ENCODE measurements at regions not wholly inside any gene's neighbourhood (a gene's known extent, or its start where the extent isn't known, plus 50 kb on each side); places are given as distances from the start of the nearest gene placed in this dataset.
A peak's percentile ranks its signal among the peaks of the same experiment; 100 is the strongest.

DNA sequence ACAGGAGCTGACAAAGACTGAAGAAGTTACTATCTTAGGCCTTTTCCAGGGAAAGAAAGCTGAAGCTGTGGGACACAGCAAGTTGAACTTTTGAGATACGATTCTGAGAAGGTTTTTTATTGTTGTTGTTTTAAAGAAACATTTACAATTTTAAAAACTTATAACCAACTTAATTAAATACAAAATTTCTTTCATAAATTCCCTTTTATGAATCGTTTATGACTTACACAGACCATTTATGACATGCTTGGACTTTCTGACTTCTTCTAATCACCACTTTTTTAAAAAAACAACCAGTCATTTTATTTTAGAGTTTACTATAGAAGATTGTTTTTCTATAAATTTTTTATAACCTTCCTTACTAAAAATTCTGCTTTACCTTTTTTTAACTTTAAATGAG lies 68.7 kb downstream of the DHRS2 start:
- DNase-seq (ENCODE audit: low read depth), result peak; percentile 21
- H3K4me3 ChIP-seq (ENCODE audit: low read depth, low read length), result no peak overlapping the region
- TF ChIP-seq, protein P1, sequence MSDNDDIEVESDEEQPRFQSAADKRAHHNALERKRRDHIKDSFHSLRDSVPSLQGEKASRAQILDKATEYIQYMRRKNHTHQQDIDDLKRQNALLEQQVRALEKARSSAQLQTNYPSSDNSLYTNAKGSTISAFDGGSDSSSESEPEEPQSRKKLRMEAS (IDR thresholded peaks at IDR 0.05; ENCODE audit: low read depth, low read length), result no peak
- TF ChIP-seq MYC (IDR thresholded peaks at IDR 0.05; ENCODE audit: low read depth, low read length) (no peak), POLR2A (IDR thresholded peaks at IDR 0.05; ENCODE audit: extremely low read depth, insufficient read length) (no peak)
- TF ChIP-seq, protein P2, sequence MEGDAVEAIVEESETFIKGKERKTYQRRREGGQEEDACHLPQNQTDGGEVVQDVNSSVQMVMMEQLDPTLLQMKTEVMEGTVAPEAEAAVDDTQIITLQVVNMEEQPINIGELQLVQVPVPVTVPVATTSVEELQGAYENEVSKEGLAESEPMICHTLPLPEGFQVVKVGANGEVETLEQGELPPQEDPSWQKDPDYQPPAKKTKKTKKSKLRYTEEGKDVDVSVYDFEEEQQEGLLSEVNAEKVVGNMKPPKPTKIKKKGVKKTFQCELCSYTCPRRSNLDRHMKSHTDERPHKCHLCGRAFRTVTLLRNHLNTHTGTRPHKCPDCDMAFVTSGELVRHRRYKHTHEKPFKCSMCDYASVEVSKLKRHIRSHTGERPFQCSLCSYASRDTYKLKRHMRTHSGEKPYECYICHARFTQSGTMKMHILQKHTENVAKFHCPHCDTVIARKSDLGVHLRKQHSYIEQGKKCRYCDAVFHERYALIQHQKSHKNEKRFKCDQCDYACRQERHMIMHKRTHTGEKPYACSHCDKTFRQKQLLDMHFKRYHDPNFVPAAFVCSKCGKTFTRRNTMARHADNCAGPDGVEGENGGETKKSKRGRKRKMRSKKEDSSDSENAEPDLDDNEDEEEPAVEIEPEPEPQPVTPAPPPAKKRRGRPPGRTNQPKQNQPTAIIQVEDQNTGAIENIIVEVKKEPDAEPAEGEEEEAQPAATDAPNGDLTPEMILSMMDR (IDR thresholded peaks at IDR 0.05; ENCODE audit: low read depth, low read length), result no peak

DNA sequence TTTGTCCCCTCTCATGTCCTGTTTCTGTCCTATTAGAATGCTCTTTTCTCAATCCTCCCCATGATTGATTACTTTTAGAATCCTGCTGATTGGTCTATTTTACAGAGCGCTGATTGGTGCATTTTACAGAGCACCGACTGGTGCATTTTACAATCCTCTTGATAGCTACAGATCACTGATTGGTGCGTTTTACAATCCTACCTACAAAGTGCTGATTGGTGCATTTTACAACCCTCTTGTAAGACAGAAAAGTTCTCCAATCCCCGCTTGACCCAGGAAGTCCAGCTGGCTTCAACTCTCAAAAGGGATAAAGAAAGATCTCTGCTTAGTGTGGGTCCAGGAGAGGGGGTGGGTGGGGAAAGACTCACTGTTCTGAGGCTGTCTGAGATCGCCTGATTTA lies 71.3 kb downstream of the DHRS2 start:
- H3K4me3 ChIP-seq (ENCODE audit: low read depth, low read length), result no peak overlapping the region
- TF ChIP-seq MYC (IDR thresholded peaks at IDR 0.05; ENCODE audit: low read depth, low read length) (no peak), POLR2A (IDR thresholded peaks at IDR 0.05; ENCODE audit: extremely low read depth, insufficient read length) (no peak)
- TF ChIP-seq, protein P1 (IDR thresholded peaks at IDR 0.05; ENCODE audit: low read depth, low read length), result no peak
- TF ChIP-seq, protein P2 (IDR thresholded peaks at IDR 0.05; ENCODE audit: low read depth, low read length), result no peak
- no peak for DNase-seq (ENCODE audit: low read depth)

DNA sequence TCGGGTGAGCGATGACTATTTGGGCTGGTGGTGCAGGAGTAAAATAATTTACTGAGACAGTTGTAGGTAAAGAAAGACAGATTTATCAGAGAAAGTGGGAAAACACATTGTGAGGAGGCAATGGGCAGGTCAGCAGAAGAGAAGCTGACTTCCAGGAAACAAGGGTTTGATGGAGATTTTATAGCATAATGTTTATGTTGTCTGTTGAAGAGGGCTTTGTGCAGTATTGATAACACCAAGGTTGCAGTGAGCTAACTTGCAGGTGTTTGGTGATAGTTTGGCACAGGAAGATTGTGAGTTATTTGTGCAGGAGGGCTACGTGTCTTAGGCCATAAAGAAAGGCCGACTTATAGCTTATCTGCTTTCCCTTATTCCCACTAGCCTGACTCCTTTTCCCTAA lies 72.2 kb downstream of the DHRS2 start:
- TF ChIP-seq, protein P2 (IDR thresholded peaks at IDR 0.05; ENCODE audit: low read depth, low read length), result no peak
- TF ChIP-seq POLR2A (IDR thresholded peaks at IDR 0.05; ENCODE audit: extremely low read depth, insufficient read length), result no peak
- TF ChIP-seq, protein P1 (IDR thresholded peaks at IDR 0.05; ENCODE audit: low read depth, low read length), result no peak
- TF ChIP-seq MYC (IDR thresholded peaks at IDR 0.05; ENCODE audit: low read depth, low read length), result no peak

DNA sequence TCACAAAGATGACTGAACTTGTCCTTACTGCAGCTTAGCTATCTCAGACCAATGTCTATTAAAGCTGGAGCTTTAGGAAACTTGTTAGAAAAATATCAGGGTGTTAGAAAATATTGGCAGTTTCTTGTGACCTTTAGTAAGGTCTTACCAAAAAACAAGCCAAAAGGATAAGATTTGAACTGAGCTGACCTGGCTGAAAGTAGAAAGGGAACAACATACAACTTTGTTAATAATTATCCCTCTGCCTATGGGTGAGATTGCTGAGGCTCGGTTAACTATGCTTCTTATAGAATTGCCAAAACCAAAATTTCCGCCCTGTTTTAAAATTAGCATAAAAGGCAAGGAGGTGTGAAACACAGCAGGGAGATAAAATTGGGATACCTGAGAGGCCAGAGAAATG lies 73.8 kb downstream of the DHRS2 start:
- TF ChIP-seq POLR2A (IDR thresholded peaks at IDR 0.05; ENCODE audit: extremely low read depth, insufficient read length) (no peak), MYC (IDR thresholded peaks at IDR 0.05; ENCODE audit: low read depth, low read length) (no peak)
- TF ChIP-seq, protein P2 (IDR thresholded peaks at IDR 0.05; ENCODE audit: low read depth, low read length), result no peak
- TF ChIP-seq, protein P1 (IDR thresholded peaks at IDR 0.05; ENCODE audit: low read depth, low read length), result no peak
- no peak overlapping the region for H3K4me3 ChIP-seq (ENCODE audit: low read depth, low read length)
- no peak for DNase-seq (ENCODE audit: low read depth)

More for the DNA sequence above, 72.2 kb downstream of the DHRS2 start:
- no peak overlapping the region for H3K4me3 ChIP-seq (ENCODE audit: low read depth, low read length)
- DNase-seq (ENCODE audit: low read depth), result no peak

DNA sequence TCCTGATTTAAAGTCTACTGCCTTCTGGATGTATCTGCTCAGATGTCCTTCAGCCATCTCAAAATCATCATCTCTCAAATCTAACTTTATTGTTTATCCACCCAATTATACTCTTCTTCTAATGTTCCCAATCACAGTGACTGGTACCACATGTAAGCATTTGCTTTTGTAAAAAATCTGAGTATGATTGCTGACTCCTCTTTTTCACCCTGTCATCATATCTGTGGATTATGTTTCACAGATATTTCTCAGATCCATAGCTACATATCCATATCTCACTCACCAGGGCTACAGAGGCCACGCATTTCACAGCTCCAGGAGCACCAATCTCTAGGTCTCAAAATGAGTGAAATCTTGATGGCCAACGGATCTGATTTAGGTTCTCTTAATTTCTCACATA lies 76.1 kb downstream of the DHRS2 start:
- DNase-seq (ENCODE audit: low read depth), result no peak

More for the DNA sequence above, 76.1 kb downstream of the DHRS2 start:
- H3K4me3 ChIP-seq (ENCODE audit: low read depth, low read length), result no peak overlapping the region
- no peak for TF ChIP-seq MYC (IDR thresholded peaks at IDR 0.05; ENCODE audit: low read depth, low read length)
- no peak for TF ChIP-seq POLR2A (IDR thresholded peaks at IDR 0.05; ENCODE audit: extremely low read depth, insufficient read length)
- TF ChIP-seq, protein P2 (IDR thresholded peaks at IDR 0.05; ENCODE audit: low read depth, low read length), result no peak
- TF ChIP-seq, protein P1 (IDR thresholded peaks at IDR 0.05; ENCODE audit: low read depth, low read length), result no peak

Data from NB4 (cell line).